ENCODE measurements at regions not wholly inside any gene's neighbourhood (a gene's known extent, or its start where the extent isn't known, plus 50 kb on each side); places are given as distances from the start of the nearest gene placed in this dataset.

DNA sequence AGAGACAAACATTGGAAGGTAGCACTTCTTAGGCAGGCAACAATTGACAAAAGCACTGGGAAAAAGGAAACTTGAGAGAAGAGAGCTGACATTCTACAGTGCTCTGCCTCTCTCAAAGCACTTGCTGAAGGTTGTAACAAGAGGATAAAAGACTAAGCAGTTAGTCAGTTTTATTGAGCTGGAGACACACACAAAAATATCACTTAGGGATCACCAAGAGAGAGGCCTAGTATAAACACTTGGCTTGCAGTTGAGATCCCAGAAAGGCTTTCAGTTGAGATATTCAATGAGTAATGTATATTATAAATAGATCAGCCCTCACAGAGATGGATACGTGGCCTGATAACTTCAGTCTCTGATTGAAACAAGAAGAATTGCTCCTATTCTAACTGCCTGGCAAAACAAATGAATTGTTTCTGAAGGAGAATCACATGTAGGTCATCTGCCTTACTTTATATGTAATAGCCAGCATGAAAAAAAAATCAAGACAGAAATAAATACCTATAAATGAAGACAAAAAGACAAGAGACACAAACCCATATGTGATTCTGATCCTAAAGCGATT is 747.2 kb upstream of the MAN1A1 start:
- no peak for DNase-seq

DNA sequence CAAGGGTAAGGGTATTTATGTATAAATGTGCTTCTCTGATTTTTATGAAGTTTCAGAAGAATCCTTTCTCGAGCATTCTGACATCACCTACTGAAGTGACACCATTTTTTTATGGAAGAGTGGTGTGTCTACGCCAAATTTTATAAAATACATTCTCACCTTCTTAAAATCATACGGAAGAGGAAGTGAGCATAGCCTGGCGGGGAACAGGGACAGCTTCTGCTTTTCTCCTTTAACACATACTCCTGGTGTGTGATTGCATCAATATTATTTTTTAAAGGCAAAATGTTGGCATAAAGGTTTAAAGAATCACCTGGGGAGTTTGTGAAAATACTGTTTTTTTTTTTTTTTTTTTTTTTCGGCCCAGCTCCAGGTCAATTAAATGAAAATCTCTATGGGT is 733.6 kb upstream of the MAN1A1 start:
- DNase-seq = no peak

- peak; percentile 7 for DNase-seq
These were observed 727.9 kb upstream of the MAN1A1 start for GRCh38 chr6:120077489-120077888.

DNA sequence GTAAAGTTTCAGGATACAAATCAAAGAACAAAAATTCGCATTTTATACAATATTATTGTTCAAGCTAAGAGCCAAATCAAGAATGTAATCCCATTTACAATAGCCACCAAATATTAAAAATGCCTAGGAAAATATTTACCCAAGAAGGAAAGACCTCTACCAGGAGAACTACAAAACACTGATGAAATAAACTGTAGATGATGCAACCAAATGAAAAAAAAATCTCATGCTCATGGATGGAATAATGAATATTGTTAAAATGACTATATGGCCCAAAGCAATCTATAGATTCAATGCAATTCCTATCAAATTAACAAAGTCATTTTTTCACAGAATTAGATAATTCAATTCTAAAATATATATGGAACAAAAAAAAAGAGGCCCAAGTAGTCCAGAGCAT is 708.8 kb upstream of the MAN1A1 start:
- no peak for DNase-seq

DNA sequence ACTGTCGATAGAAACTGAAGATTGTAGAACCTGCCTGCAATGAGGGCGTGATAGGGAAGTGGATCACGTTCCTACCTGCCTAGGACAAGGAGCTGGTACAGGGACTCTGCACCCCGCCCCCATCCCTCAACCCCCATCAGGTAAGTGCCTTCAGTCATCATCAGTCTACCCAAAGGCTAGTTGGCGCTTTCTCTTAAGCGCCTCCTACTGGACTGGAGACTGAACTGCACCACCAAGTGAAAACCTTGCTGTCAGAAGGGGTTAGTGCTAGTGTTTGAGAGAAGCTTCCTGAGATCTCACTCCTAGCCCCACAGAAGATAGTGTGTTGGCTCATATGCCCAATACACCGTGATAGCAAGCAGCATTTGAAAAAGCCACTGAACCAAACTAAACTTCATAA is 706.5 kb upstream of the MAN1A1 start:
- no peak for DNase-seq

- DNase-seq = no peak
These were observed 705.5 kb upstream of the MAN1A1 start for GRCh38 chr6:120055071-120055470.

DNA sequence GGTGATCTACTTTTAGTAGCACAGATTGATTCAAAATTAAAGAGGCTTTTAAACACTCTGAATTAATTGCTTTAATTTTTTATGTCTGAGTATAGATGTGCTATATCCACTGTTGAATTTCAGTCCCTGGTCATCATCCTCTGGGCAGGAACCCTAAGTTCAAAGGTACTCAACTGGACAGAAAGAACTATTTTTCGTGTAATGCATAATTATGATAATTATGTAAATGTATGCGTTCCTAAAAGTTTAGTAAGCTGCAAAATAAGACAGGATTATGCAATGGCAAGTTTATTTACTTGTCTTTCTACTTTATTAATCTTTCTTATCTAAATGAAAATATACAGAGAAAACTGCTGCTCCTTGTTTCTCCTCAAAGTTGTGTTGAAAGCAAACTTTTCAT is 690.1 kb upstream of the MAN1A1 start:
- no peak for DNase-seq

- no peak for DNase-seq
These were observed 682.3 kb upstream of the MAN1A1 start for GRCh38 chr6:120031837-120032236.

- no peak for DNase-seq
These were observed 677.2 kb upstream of the MAN1A1 start for GRCh38 chr6:120026791-120027190.

- no peak for DNase-seq
These were observed 660.5 kb upstream of the MAN1A1 start for GRCh38 chr6:120010075-120010474.

- DNase-seq = no peak
These were observed 655.9 kb upstream of the MAN1A1 start for GRCh38 chr6:120005292-120005976.

DNA sequence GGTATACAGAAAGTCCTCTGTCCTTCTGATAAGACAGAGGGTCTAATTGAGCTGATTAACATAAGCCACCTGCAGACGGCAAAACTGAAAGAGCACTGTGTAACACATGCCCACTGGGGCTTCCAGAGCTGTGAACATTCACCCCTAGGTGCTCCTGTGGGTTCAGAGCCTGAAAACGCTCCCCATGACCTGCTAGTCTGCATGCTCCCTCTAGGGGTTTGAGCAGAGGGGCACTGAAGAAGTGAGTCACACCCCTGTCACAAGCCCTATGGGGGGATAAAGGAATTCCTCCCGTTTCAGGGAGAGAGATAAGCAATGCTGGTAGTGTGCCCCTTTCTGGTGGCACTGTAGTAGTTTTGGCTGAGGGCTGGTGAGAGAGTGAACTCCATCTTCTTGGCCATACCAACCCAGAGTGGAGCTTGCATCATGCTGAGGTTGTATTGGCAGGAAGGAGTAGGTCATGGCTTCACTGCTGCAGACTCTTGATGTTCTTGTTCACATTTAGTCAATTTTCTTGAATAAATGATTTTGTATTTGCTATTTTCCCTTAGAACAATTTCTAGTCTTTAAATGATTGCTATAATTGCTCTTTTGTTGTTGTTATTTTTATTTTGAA is 637.5 kb upstream of the MAN1A1 start:
- no peak for DNase-seq

- no peak for DNase-seq
These were observed 636.6 kb upstream of the MAN1A1 start for GRCh38 chr6:119985952-119986736.

- DNase-seq = no peak
These were observed 631.2 kb upstream of the MAN1A1 start for GRCh38 chr6:119980802-119981201.

- no peak for DNase-seq
These were observed 630.3 kb upstream of the MAN1A1 start for GRCh38 chr6:119979862-119980261.

DNA sequence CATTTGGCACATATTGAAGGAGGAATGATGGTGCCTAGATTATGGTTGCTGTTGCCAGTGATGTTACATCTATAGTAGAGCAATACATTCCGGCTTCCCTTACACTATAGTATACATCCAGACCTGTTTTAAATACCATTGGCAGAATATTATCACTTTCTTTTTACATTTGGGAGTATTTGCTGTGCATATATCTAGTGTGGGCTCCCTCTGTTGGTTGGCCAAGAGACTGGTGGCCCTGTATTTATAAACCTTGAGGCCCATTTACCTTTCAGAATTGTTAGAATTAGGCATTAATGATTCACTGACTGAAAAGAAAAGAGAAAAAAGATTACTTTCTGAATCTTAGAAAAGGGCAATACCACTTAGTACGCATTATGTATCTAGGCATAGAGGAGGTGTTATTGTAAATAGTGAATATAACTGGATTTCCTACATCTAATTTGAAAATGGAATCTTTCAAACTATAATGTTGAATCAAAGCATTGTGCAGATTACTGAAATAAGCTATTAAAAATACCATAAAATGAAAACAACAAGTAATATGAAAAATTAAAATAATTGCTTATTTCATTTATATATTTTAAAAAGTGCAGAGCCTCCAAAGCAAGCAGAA is 628.8 kb upstream of the MAN1A1 start:
- DNase-seq = no peak

DNA sequence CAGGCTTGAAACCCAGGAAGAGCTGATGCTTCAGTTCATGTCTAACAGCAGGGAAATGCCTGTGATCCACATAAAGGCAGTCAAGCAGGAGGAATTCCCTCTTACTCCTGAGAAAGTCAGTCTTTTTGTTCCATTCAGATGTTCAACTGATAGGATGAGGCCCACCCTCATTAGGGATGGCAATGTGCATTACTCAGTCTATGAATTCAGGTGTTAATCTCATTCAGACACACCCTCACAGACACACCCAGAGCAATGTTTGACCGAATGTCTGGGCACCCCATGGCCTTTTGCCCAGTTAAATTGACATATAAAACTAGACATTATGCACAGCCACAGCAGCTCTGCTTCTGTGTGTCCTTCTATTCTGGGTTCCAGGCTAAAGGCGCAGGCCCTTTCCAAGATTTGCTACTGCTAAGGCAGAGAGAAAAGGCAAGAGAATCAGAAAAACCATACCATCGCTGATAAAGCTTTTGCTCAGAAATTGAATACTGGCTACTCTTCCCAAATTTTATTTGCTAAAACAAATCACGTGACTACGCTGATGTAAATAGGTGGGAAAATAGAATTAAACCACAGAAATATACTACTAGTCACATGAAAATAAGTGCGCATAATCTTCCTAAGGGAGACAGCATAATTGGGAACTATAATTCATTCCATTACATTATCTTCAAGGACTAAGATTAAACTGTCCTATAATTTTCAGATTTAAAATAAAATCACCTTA is 625.0 kb upstream of the MAN1A1 start:
- no peak for DNase-seq

- no peak for DNase-seq
These were observed 616.9 kb upstream of the MAN1A1 start for GRCh38 chr6:119966484-119966883.

DNA sequence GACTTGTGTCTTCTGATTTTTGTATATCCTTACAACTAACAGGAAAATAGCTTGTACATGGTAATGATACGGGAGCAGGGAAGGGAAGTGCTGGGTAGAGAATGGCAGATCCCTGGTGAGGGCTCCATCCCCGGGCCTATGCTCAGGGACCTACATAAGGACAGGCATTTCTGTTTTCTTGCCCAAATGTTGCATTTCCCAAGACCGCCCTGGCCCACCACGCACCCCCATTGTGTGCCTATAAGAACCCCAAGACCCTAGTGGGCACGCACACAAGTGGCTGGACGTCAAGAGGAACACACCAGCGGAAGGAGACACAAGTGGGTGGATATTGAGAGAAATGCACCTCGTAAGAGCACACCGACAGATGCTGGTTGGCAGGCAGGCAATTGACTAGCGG is 616.3 kb upstream of the MAN1A1 start:
- DNase-seq = no peak

GRCh38 chr6:119965008-119965407 is 615.4 kb upstream of the MAN1A1 start:
- DNase-seq = no peak

GRCh38 chr6:119962505-119962904 is 612.9 kb upstream of the MAN1A1 start:
- no peak for DNase-seq

GRCh38 chr6:119961450-119961849 is 611.9 kb upstream of the MAN1A1 start:
- no peak for DNase-seq
